Testis (tissue), 2 donors: ENCODE measurements at regions not wholly inside any gene's neighbourhood (a gene's known extent, or its start where the extent isn't known, plus 50 kb on each side); places are given as distances from the start of the nearest gene placed in this dataset.

ENCODE experiments used
- DNase-seq: peaks from one replicate; pipeline ENCODE4 v3.0.0-alpha.2; 2019
- H3K27ac ChIP-seq, 2 donors: fragments of 200-600 bp; sonication (generic); one replicate each; pipeline ENCODE4 v1.5.1; 2019
- H3K27me3 ChIP-seq: fragments of 200-600 bp; sonication (generic); one replicate; pipeline ENCODE4 v1.5.1; 2019
- H3K36me3 ChIP-seq: fragments of 200-600 bp; sonication (generic); one replicate; pipeline ENCODE4 v1.5.1; 2017; ENCODE audit warnings: low read depth; ENCODE audit errors: missing control alignments
- H3K4me1 ChIP-seq: fragments of 200-600 bp; sonication (generic); one replicate; pipeline ENCODE4 v1.5.1; 2019
- H3K4me3 ChIP-seq, 2 donors: fragments of 200-600 bp; sonication (generic); one replicate each; pipeline ENCODE4 v1.5.1; 2017 to 2019
- H3K9me3 ChIP-seq: fragments of 200-600 bp; sonication (generic); one replicate; pipeline ENCODE4 v1.5.1; 2017
- CTCF ChIP-seq, 3 experiments: fragments of 450-650 bp in 2 of 3; fragments of 200-600 bp in 1 of 3; sonication (generic) in 1 of 3; IDR thresholded peaks; one replicate each; pipeline ENCODE4 v1.5.1; 2016 to 2019; ENCODE audit warnings: antibody characterized with exemption in 3 of 3, mild to moderate bottlenecking in 2 of 3, moderate library complexity in 1 of 3
- POLR2A ChIP-seq: fragments of 450-650 bp; IDR thresholded peaks from one replicate; pipeline ENCODE4 v1.6.1; 2017; ENCODE audit warnings: antibody characterized with exemption, mild to moderate bottlenecking, moderate library complexity
- WGBS, 2 donors: methylation state at CpG; one replicate each; pipeline ENCODE4 v1.1.5; 2018; 5-methylcytosine and 5-hydroxymethylcytosine counted together
- intact Hi-C: fragments of 100-400 bp; cut with DNase I; formaldehyde crosslinking; loops from one replicate; pipeline ENCODE4 v1.15.1; 2023; ENCODE audit warnings: low total_unique reads

- TF ChIP-seq CTCF (IDR thresholded peaks at IDR 0.05) (no peak), POLR2A (no peak)
- DNase-seq, result no peak
These were observed 133.0 kb upstream of the CADM2 start for GRCh38 chr3:84825817-84826216.

DNA sequence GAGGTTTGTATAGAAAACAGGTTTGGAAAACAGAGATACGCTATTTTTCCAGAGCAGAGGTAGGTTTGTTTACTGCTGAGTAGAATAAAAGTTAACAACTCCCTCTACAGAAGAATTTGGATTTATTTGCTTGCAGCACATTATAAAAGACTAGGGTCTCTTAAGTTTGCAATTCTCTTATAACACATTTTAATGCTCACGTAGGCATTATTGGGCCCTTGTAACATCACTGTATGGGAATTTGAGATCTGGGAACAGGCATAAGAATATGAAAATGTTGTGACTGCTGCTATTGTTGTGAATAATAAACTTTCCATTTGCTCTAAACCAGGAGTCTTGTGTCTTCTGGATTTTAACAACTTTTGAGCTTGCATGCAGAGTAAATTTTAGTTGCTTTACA is 128.3 kb upstream of the CADM2 start:
- intact Hi-C loops, result no loop called here

More at GRCh38 chr3:84825817-84826216, 133.0 kb upstream of the CADM2 start:
- H3K4me3 ChIP-seq, result no peak overlapping the region
- no peaks in the 10 kb centered on the region for H3K9me3 ChIP-seq
- H3K27ac ChIP-seq, result no peak overlapping the region
- WGBS, 2 donors, result 94 to 100% methylated on average over 1 of the region's 1 CpG
- no peaks in the 10 kb centered on the region for H3K36me3 ChIP-seq
- intact Hi-C loops, result no loop called here
- no peaks in the 10 kb centered on the region for H3K4me1 ChIP-seq
- H3K27me3 ChIP-seq, result no peaks in the 10 kb centered on the region

DNA sequence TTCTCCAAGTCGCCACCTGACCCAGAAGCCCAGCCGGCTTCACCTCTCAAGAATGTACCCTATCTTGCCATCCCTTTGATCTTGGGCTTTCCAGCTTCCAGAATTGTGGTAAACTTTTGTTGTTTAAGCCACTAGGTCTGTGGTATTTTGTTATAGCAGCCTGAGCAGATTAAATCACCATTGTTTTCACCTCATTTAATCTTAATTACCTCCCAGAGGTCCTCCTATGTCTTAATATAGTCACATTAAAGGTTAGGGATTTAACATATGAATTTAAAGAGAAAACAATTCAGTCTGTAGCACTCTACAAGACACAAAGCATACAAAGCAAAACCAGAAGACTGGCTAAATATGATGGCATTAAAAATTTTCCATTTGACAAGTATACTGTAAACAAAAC is 123.4 kb upstream of the CADM2 start:
- Histone ChIP-seq H3K36me3 (no peaks in the 10 kb centered on the region), H3K27me3 (no peaks in the 10 kb centered on the region), H3K27ac (no peak overlapping the region), H3K4me3 (peak overlapping the region; percentile 21 to 37), H3K9me3 (no peaks in the 10 kb centered on the region), H3K4me1 (no peaks in the 10 kb centered on the region)
- 50 to 75% methylated on average over 2 of the region's 2 CpGs for WGBS, 2 donors
- TF ChIP-seq CTCF (IDR thresholded peaks at IDR 0.05), result no peak
- no peak for DNase-seq
- intact Hi-C loops, result no loop called here

More for the DNA sequence above, 128.3 kb upstream of the CADM2 start:
- TF ChIP-seq CTCF (IDR thresholded peaks at IDR 0.05) (no peak), POLR2A (no peak)
- WGBS, 2 donors, result 93 to 94% methylated on average over 2 of the region's 2 CpGs
- Histone ChIP-seq H3K36me3 (no peaks in the 10 kb centered on the region), H3K27ac (no peak overlapping the region), H3K9me3 (no peaks in the 10 kb centered on the region), H3K27me3 (no peaks in the 10 kb centered on the region), H3K4me1 (no peaks in the 10 kb centered on the region), H3K4me3 (no peak overlapping the region)
- no peak for DNase-seq

DNA sequence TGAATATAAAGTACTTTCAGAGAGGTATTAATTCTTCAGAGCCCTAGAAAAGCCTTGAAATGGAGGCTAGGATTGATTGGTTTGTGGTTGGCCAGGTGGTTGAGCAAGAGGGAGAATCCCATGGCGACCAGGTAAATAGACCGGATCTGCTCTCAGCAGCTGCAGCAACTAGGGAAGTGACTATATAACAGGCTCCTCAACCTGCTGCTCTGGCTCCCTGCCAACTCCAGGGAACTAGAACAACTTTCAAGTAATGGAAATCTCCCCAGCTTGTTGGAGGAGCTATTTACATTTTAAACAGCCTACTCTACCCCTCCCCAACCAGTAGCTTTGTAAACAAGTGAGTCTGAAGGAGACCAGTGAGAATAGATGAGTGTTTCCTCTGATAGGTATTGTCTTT is 121.8 kb upstream of the CADM2 start:
- Histone ChIP-seq H3K27me3 (no peaks in the 10 kb centered on the region), H3K36me3 (no peaks in the 10 kb centered on the region), H3K4me3 (no peak overlapping the region), H3K4me1 (no peaks in the 10 kb centered on the region), H3K27ac (no peak overlapping the region), H3K9me3 (no peaks in the 10 kb centered on the region)
- intact Hi-C loops, result no loop called here
- 20 to 36% methylated on average over 2 of the region's 2 CpGs for WGBS, 2 donors
- TF ChIP-seq CTCF (IDR thresholded peaks at IDR 0.05) (no peak), POLR2A (no peak)
- no peak for DNase-seq

- no peak overlapping the region for H3K27ac ChIP-seq
- H3K4me1 ChIP-seq, result no peaks in the 10 kb centered on the region
- WGBS, 2 donors, result 88 to 96% methylated on average over 3 of the region's 3 CpGs
- no peak for TF ChIP-seq CTCF (IDR thresholded peaks at IDR 0.05)
- no peak for TF ChIP-seq POLR2A
- DNase-seq, result no peak
- no peaks in the 10 kb centered on the region for H3K27me3 ChIP-seq
- no peaks in the 10 kb centered on the region for H3K36me3 ChIP-seq
- no peak overlapping the region for H3K4me3 ChIP-seq
- intact Hi-C loops, result no loop called here
- H3K9me3 ChIP-seq, result no peaks in the 10 kb centered on the region
These were observed 81.7 kb upstream of the CADM2 start for GRCh38 chr3:84877092-84877491.
